Prostate gland (tissue), 2 donors: ENCODE measurements at regions not wholly inside any gene's neighbourhood (a gene's known extent, or its start where the extent isn't known, plus 50 kb on each side); places are given as distances from the start of the nearest gene placed in this dataset.
"Not testable (repeated sequence)": the region's sequence is repeated elsewhere in the genome, so short reads cannot be mapped to it uniquely, and the experiment has no call there.

Experiments used
- DNase-seq: peaks from one replicate; pipeline ENCODE4 v3.0.0-alpha.2; 2019; ENCODE audit warnings: low spot score
- H3K27ac ChIP-seq, 2 donors: fragments of 200-600 bp; sonication (generic); 2 replicates each; pipeline ENCODE4 v1.5.1; 2017 to 2019
- H3K27me3 ChIP-seq: fragments of 200-600 bp; sonication (generic); replicated peaks from 2 replicates; pipeline ENCODE4 v1.5.1; 2019; ENCODE audit not compliant: insufficient read depth
- H3K36me3 ChIP-seq, 2 donors: fragments of 200-600 bp; sonication (generic); 1 replicate in 1 of 2; 2 replicates in 1 of 2; pipeline versions ENCODE4 v1.5.1 to v1.8.1; 2017 to 2019
- H3K4me1 ChIP-seq: fragments of 200-600 bp; sonication (generic); replicated peaks from 2 replicates; pipeline ENCODE4 v1.5.1; 2019
- H3K4me3 ChIP-seq, 2 donors: fragments of 200-600 bp; sonication (generic); 2 replicates each; pipeline ENCODE4 v1.5.1; 2017 to 2019
- H3K9me3 ChIP-seq: fragments of 200-600 bp; sonication (generic); 2 replicates; pipeline ENCODE4 v1.5.1; 2017
- CTCF ChIP-seq, 4 experiments: fragments of 200-600 bp in 2 of 4; fragments of 450-650 bp in 2 of 4; sonication (generic) in 2 of 4; IDR thresholded peaks; 1 replicate in 3 of 4; 2 replicates in 1 of 4; pipeline ENCODE4 v1.5.1; 2016 to 2019; ENCODE audit warnings: antibody characterized with exemption in 4 of 4, mild to moderate bottlenecking in 2 of 4, moderate library complexity in 2 of 4
- POLR2A ChIP-seq: fragments of 450-650 bp; IDR thresholded peaks from one replicate; pipeline ENCODE4 v1.6.1; 2016; ENCODE audit warnings: antibody characterized with exemption, mild to moderate bottlenecking
- POLR2AphosphoS5 ChIP-seq: sonication (generic); formaldehyde crosslinking; IDR thresholded peaks from one replicate; pipeline ENCODE4 v1.6.1; 2017; ENCODE audit warnings: antibody characterized with exemption
- WGBS: methylation state at CpG from one replicate; pipeline ENCODE4 v1.1.5; 2018; 5-methylcytosine and 5-hydroxymethylcytosine counted together
- intact Hi-C: fragments of 100-400 bp; cut with DNase I; formaldehyde crosslinking; loops from one replicate; pipeline ENCODE4 v1.14.2; 2022

- Histone ChIP-seq H3K27me3 (no peaks in the 10 kb centered on the region), H3K9me3 (no peaks in the 10 kb centered on the region), H3K27ac (no peak overlapping the region), H3K36me3 (no peaks in the 10 kb centered on the region), H3K4me1 (no peaks in the 10 kb centered on the region), H3K4me3 (no peak overlapping the region)
- WGBS: 54% methylated on average over 1 of the region's 1 CpG
- no peak for DNase-seq
- TF ChIP-seq CTCF (IDR thresholded peaks at IDR 0.05) (no peak), POLR2AphosphoS5 (no peak), POLR2A (no peak)
- intact Hi-C loops: no loop called here
Measured at GRCh38 chr4:66929748-66930147, 615.6 kb downstream of the CENPC start.

GRCh38 chr4:66928881-66929280, 616.4 kb downstream of the CENPC start:
- H3K27me3 ChIP-seq, H3K9me3 ChIP-seq, H3K4me3 ChIP-seq, intact Hi-C loops, H3K4me1 ChIP-seq, DNase-seq, H3K27ac ChIP-seq, H3K36me3 ChIP-seq: not testable (repeated sequence)

GRCh38 chr4:66927937-66928336, 617.4 kb downstream of the CENPC start:
- intact Hi-C loops: no loop called here
- Histone ChIP-seq H3K27me3 (no peaks in the 10 kb centered on the region), H3K4me3 (no peak overlapping the region), H3K4me1 (no peaks in the 10 kb centered on the region), H3K27ac (no peak overlapping the region), H3K36me3 (no peaks in the 10 kb centered on the region), H3K9me3 (no peaks in the 10 kb centered on the region)
- WGBS: 27% methylated on average over 3 of the region's 3 CpGs
- no peak for DNase-seq
- TF ChIP-seq CTCF (IDR thresholded peaks at IDR 0.05) (no peak), POLR2AphosphoS5 (no peak), POLR2A (no peak)

- H3K4me3 ChIP-seq: no peak overlapping the region
- WGBS: 98% methylated on average over 3 of the region's 3 CpGs
- no peak for TF ChIP-seq CTCF (IDR thresholded peaks at IDR 0.05)
- no peak for TF ChIP-seq POLR2AphosphoS5
- TF ChIP-seq POLR2A: no peak
- no peaks in the 10 kb centered on the region for H3K36me3 ChIP-seq
- no peaks in the 10 kb centered on the region for H3K27me3 ChIP-seq
- intact Hi-C loops: no loop called here
- no peaks in the 10 kb centered on the region for H3K4me1 ChIP-seq
- no peaks in the 10 kb centered on the region for H3K9me3 ChIP-seq
- no peak for DNase-seq
- H3K27ac ChIP-seq: no peak overlapping the region
Measured at GRCh38 chr4:66926687-66927086, 618.6 kb downstream of the CENPC start.

- H3K27ac ChIP-seq: no peak overlapping the region
- TF ChIP-seq POLR2A (no peak), CTCF (IDR thresholded peaks at IDR 0.05) (no peak), POLR2AphosphoS5 (no peak)
- no peaks in the 10 kb centered on the region for H3K27me3 ChIP-seq
- DNase-seq: no peak
- H3K9me3 ChIP-seq: no peaks in the 10 kb centered on the region
- no peak overlapping the region for H3K4me3 ChIP-seq
- no peaks in the 10 kb centered on the region for H3K36me3 ChIP-seq
- H3K4me1 ChIP-seq: no peaks in the 10 kb centered on the region
- intact Hi-C loops: no loop called here
Measured at GRCh38 chr4:66923081-66923865, 622.0 kb downstream of the CENPC start.
